DND-41 (cell line): ENCODE measurements at regions not wholly inside any gene's neighbourhood (a gene's known extent, or its start where the extent isn't known, plus 50 kb on each side); places are given as distances from the start of the nearest gene placed in this dataset.
A peak's percentile ranks its signal among the peaks of the same experiment; 100 is the strongest.

ENCODE experiments used
- ATAC-seq: fragments of 200-7000 bp; cut with Tn5 transposase; 3 replicates; pipeline ENCODE4 v1.9.1; 2021; ENCODE audit warnings: low read depth; ENCODE audit not compliant: insufficient read depth
- DNase-seq: peaks from one replicate; pipeline ENCODE4 v3.0.0-alpha.2; 2020
- H2AFZ ChIP-seq: 2 replicates; pipeline ENCODE4 v1.6.0; 2012; ENCODE audit warnings: low read depth, low read length
- H3K27ac ChIP-seq: 2 replicates; pipeline ENCODE4 v1.5.1; 2012; ENCODE audit warnings: low read length, inconsistent platforms
- H3K27me3 ChIP-seq: fragments of 200-600 bp; sonication (generic); 2 replicates; pipeline ENCODE4 v1.6.0; 2012; ENCODE audit warnings: low read length, mild to moderate bottlenecking, inconsistent platforms; ENCODE audit not compliant: insufficient read depth, poor library complexity
- H3K36me3 ChIP-seq: 2 replicates; pipeline ENCODE4 v1.5.1; 2012; ENCODE audit warnings: low read length, inconsistent platforms; ENCODE audit not compliant: insufficient read depth
- H3K4me1 ChIP-seq: 2 replicates; pipeline ENCODE4 v1.5.1; 2012; ENCODE audit warnings: mild to moderate bottlenecking, low read length; ENCODE audit not compliant: insufficient read depth
- H3K4me2 ChIP-seq: 2 replicates; pipeline ENCODE4 v1.6.0; 2012; ENCODE audit warnings: mild to moderate bottlenecking, moderate library complexity, low read length, inconsistent platforms; ENCODE audit not compliant: insufficient read depth
- H3K4me3 ChIP-seq, 2 experiments: fragments of 200-600 bp in 1 of 2; shearing (Covaris generic) in 1 of 2; 2 replicates each; pipeline ENCODE4 v1.5.1; 2012 to 2016; ENCODE audit warnings: inconsistent platforms in 2 of 2, low read length in 2 of 2, mild to moderate bottlenecking in 2 of 2, low read depth in 1 of 2, moderate library complexity in 1 of 2
- H3K79me2 ChIP-seq: 2 replicates; pipeline ENCODE4 v1.6.0; 2012; ENCODE audit warnings: low read length, inconsistent platforms; ENCODE audit not compliant: insufficient read depth
- H3K9ac ChIP-seq: 2 replicates; pipeline ENCODE4 v1.6.0; 2012; ENCODE audit warnings: low read depth, mild to moderate bottlenecking, inconsistent platforms, low read length, moderate library complexity
- H3K9me3 ChIP-seq: 2 replicates; pipeline ENCODE4 v1.5.1; 2012; ENCODE audit warnings: low read length, moderate library complexity, mild to moderate bottlenecking, inconsistent platforms; ENCODE audit not compliant: insufficient read depth, severe bottlenecking
- H4K20me1 ChIP-seq: 2 replicates; pipeline ENCODE4 v1.6.0; 2012; ENCODE audit warnings: low read length; ENCODE audit not compliant: insufficient read depth
- EZH2 ChIP-seq: IDR thresholded peaks from 3 replicates; pipeline ENCODE4 v1.6.1; 2012; ENCODE audit warnings: borderline replicate concordance, low read depth, mild to moderate bottlenecking, moderate library complexity, low read length, inconsistent platforms; ENCODE audit not compliant: severe bottlenecking
- TF ChIP-seq, protein P1 (sequence below): IDR thresholded peaks from 2 replicates; pipeline ENCODE4 v1.5.1; 2012; ENCODE audit warnings: borderline replicate concordance, low read length, moderate library complexity, mild to moderate bottlenecking; ENCODE audit not compliant: poor library complexity, severe bottlenecking; ENCODE audit errors: extremely low read depth

- H4K20me1 ChIP-seq: no peaks in the 10 kb centered on the region; the same call in 1 of the 2 replicates
- H3K4me3 ChIP-seq: no peak overlapping the region
- H3K4me1 ChIP-seq: no peaks in the 10 kb centered on the region
- no peak overlapping the region for H3K4me2 ChIP-seq
- no peaks in the 10 kb centered on the region for H3K27me3 ChIP-seq
- ATAC-seq (no peak), DNase-seq (no peak)
- no peak for TF ChIP-seq EZH2
- TF ChIP-seq, protein P1, sequence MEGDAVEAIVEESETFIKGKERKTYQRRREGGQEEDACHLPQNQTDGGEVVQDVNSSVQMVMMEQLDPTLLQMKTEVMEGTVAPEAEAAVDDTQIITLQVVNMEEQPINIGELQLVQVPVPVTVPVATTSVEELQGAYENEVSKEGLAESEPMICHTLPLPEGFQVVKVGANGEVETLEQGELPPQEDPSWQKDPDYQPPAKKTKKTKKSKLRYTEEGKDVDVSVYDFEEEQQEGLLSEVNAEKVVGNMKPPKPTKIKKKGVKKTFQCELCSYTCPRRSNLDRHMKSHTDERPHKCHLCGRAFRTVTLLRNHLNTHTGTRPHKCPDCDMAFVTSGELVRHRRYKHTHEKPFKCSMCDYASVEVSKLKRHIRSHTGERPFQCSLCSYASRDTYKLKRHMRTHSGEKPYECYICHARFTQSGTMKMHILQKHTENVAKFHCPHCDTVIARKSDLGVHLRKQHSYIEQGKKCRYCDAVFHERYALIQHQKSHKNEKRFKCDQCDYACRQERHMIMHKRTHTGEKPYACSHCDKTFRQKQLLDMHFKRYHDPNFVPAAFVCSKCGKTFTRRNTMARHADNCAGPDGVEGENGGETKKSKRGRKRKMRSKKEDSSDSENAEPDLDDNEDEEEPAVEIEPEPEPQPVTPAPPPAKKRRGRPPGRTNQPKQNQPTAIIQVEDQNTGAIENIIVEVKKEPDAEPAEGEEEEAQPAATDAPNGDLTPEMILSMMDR: no peak
- H3K36me3 ChIP-seq: no peaks in the 10 kb centered on the region
- no peaks in the 10 kb centered on the region for H3K79me2 ChIP-seq
- H2AFZ ChIP-seq: 0 out of 2 replicates have a peak overlapping the region, but pooled peaks have one; percentile 17
- H3K9me3 ChIP-seq: no peaks in the 10 kb centered on the region
- H3K9ac ChIP-seq: no peak overlapping the region
- H3K27ac ChIP-seq: no peak overlapping the region
These were observed 175.6 kb downstream of the BMP7 start for GRCh38 chr20:57090590-57091560.

GRCh38 chr20:57091748-57092111, 174.7 kb downstream of the BMP7 start:
- Histone ChIP-seq H3K4me2 (no peak overlapping the region), H3K4me3 (no peak overlapping the region), H3K79me2 (no peaks in the 10 kb centered on the region), H2AFZ (0 out of 2 replicates have a peak overlapping the region, but pooled peaks have one; percentile 17), H3K4me1 (no peaks in the 10 kb centered on the region), H3K9me3 (no peaks in the 10 kb centered on the region), H3K27ac (no peak overlapping the region), H3K9ac (no peak overlapping the region), H3K27me3 (no peaks in the 10 kb centered on the region), H4K20me1 (no peaks in the 10 kb centered on the region; the same call in 1 of the 2 replicates), H3K36me3 (no peaks in the 10 kb centered on the region)
- DNase-seq (no peak), ATAC-seq (peak; percentile 12; the same call in 1 of the 3 replicates)
- TF ChIP-seq, protein P1: no peak
- no peak for TF ChIP-seq EZH2

DNA sequence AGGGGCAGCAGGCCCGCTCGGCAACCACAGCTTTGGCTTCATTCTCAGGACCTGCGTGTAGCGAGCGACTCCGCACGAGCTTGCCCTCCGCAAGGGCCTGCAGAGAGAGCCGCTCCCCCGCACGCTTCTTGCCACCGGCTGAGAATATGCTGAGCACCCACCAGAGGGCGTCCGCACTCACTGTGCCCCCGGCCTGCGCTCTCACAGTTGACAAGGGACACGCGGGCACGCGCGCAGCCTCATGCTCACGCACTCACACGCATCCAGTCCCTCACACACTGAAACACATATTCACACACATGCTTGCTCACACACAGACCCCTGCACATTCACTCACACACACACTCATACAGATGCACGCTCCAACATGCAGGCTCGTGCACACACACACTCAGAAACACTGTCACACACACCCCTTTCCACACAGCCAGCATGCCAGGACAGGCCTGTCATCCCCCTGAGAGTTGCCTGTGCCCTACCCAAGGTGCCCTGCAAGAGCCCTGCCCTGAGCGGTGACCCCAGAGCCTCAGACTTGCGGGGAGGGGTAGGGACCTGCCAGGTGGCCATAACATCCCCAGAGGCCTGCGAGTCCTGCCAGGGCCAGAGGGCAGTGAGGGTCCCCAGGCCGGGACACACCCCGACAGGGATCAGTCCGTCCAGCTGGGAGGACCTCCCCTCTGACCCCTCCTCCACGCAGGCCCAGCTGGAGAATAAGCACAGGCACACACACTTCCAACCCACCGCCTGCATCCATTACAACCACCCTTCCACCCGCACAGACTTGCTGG, 174.1 kb downstream of the BMP7 start:
- H3K4me2 ChIP-seq: no peak overlapping the region
- peak; percentile 77 for ATAC-seq
- H3K4me3 ChIP-seq: no peak overlapping the region
- H3K79me2 ChIP-seq: no peaks in the 10 kb centered on the region
- no peaks in the 10 kb centered on the region for H3K36me3 ChIP-seq
- H3K27me3 ChIP-seq: no peaks in the 10 kb centered on the region
- H4K20me1 ChIP-seq: no peaks in the 10 kb centered on the region; the same call in 1 of the 2 replicates
- TF ChIP-seq, protein P1: peak; percentile 80
- no peak for TF ChIP-seq EZH2
- no peak overlapping the region for H3K27ac ChIP-seq
- no peaks in the 10 kb centered on the region for H3K4me1 ChIP-seq
- DNase-seq: peak; percentile 69
- no peak overlapping the region for H2AFZ ChIP-seq
- H3K9me3 ChIP-seq: no peaks in the 10 kb centered on the region
- no peak overlapping the region for H3K9ac ChIP-seq
